Endothelial cell (in vitro differentiated cells): ENCODE measurements at regions not wholly inside any gene's neighbourhood (a gene's known extent, or its start where the extent isn't known, plus 50 kb on each side); places are given as distances from the start of the nearest gene placed in this dataset.
"Not testable (repeated sequence)": the region's sequence is repeated elsewhere in the genome, so short reads cannot be mapped to it uniquely, and the experiment has no call there.

Source experiments
- DNase-seq: peaks from one replicate; pipeline ENCODE4 v3.0.0; 2021; ENCODE audit warnings: low spot score
- H3K27ac Mint-ChIP-seq: one replicate; pipeline ENCODE4 v1.8.0; 2021; ENCODE audit warnings: mixed read lengths, inconsistent platforms; ENCODE audit not compliant: unreplicated experiment
- H3K27me3 Mint-ChIP-seq: one replicate; pipeline ENCODE4 v1.8.0; 2021; ENCODE audit warnings: mild to moderate bottlenecking, moderate library complexity, mixed read lengths, inconsistent platforms; ENCODE audit not compliant: unreplicated experiment
- H3K36me3 Mint-ChIP-seq: one replicate; pipeline ENCODE4 v1.8.0; 2021; ENCODE audit warnings: mild to moderate bottlenecking, low read depth, mixed read lengths, inconsistent platforms; ENCODE audit not compliant: unreplicated experiment
- H3K4me1 Mint-ChIP-seq: one replicate; pipeline ENCODE4 v1.8.0; 2021; ENCODE audit warnings: mild to moderate bottlenecking, mixed read lengths, inconsistent platforms; ENCODE audit not compliant: unreplicated experiment
- H3K4me3 Mint-ChIP-seq: one replicate; pipeline ENCODE4 v1.8.0; 2021; ENCODE audit warnings: mild to moderate bottlenecking, mixed read lengths, inconsistent platforms; ENCODE audit not compliant: unreplicated experiment
- H3K9me3 Mint-ChIP-seq: one replicate; pipeline ENCODE4 v1.8.0; 2021; ENCODE audit warnings: mixed read lengths, inconsistent platforms; ENCODE audit not compliant: unreplicated experiment
- TF ChIP-seq, protein P1 (sequence below): fragments of 200-600 bp; sonication (generic); IDR thresholded peaks from one replicate; pipeline ENCODE4 v1.5.0; 2021; ENCODE audit warnings: antibody characterized with exemption; ENCODE audit not compliant: unreplicated experiment

- TF ChIP-seq, protein P1, sequence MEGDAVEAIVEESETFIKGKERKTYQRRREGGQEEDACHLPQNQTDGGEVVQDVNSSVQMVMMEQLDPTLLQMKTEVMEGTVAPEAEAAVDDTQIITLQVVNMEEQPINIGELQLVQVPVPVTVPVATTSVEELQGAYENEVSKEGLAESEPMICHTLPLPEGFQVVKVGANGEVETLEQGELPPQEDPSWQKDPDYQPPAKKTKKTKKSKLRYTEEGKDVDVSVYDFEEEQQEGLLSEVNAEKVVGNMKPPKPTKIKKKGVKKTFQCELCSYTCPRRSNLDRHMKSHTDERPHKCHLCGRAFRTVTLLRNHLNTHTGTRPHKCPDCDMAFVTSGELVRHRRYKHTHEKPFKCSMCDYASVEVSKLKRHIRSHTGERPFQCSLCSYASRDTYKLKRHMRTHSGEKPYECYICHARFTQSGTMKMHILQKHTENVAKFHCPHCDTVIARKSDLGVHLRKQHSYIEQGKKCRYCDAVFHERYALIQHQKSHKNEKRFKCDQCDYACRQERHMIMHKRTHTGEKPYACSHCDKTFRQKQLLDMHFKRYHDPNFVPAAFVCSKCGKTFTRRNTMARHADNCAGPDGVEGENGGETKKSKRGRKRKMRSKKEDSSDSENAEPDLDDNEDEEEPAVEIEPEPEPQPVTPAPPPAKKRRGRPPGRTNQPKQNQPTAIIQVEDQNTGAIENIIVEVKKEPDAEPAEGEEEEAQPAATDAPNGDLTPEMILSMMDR, result no peak
- DNase-seq, result no peak
- Mint-ChIP-seq H3K27ac (no peak overlapping the region), H3K27me3 (no peaks in the 10 kb centered on the region), H3K4me3 (no peak overlapping the region), H3K9me3 (no peaks in the 10 kb centered on the region), H3K4me1 (no peaks in the 10 kb centered on the region), H3K36me3 (no peaks in the 10 kb centered on the region)
Observed at GRCh38 chr13:80529734-80530133, 188.8 kb upstream of the SPRY2 start.

DNA sequence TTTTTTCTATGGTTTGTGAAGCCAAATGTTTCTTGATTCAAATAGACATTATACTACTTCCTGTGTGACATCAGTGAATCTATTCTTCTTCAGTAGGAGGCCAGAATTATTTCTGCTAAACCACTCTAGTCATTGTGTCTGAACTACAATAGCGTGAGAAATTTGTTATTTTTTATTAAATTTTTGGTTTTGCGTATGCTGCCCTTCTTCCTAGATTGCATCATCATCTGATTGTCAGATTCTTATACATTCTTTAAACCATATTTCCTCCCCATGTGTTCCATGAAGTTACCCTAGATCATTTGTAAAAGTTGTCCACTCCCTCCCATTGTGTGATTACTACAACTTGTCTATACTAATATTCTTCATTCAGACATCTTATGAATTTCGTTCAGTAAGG, 187.8 kb upstream of the SPRY2 start:
- no peaks in the 10 kb centered on the region for H3K9me3 Mint-ChIP-seq
- H3K4me1 Mint-ChIP-seq, result no peaks in the 10 kb centered on the region
- no peak overlapping the region for H3K4me3 Mint-ChIP-seq
- H3K27ac Mint-ChIP-seq, result no peak overlapping the region
- TF ChIP-seq, protein P1, result no peak
- H3K27me3 Mint-ChIP-seq, result no peaks in the 10 kb centered on the region
- DNase-seq, result no peak
- no peaks in the 10 kb centered on the region for H3K36me3 Mint-ChIP-seq

- Mint-ChIP-seq H3K9me3 (no peaks in the 10 kb centered on the region), H3K4me1 (no peaks in the 10 kb centered on the region), H3K4me3 (no peak overlapping the region), H3K27me3 (no peaks in the 10 kb centered on the region), H3K27ac (no peak overlapping the region), H3K36me3 (no peaks in the 10 kb centered on the region)
- TF ChIP-seq, protein P1, result no peak
- no peak for DNase-seq
Observed at GRCh38 chr13:80527400-80527799, 186.5 kb upstream of the SPRY2 start.

DNA sequence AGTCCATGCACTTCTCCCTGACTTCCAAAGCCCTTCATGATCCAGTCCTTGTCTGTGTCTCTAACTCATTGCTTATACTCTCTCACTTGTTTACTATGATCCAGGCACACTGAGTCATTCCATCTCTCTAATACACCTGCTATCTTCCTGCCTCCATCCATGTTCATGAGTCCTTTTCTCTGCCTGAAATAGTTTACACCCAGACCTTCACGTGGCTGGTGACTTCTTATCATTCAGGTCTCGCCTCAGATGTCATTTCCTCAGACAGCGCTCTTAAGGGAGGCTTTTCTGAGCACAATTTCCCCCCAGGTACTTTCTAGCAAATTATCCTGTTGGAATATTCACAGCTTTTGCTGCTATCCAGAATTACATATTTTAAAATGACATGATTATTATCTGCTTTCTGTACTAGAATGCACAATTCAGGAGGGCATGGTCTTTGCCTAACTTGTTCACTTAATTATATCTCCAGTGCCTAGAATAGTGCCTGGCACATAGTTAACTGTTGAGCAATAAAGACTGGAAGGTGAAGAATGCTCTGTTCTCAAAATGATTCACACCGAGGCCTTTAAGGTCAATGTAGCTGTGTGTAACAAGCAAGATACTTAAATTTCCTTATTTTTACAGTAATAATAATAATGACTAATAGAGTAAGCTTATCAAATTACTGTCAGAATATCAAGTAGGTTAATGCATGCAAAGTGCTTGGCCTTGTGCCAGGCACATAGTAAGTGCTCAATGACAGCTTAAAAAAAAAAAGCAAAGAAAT, 183.7 kb upstream of the SPRY2 start:
- Mint-ChIP-seq H3K27me3 (no peaks in the 10 kb centered on the region), H3K27ac (no peak overlapping the region), H3K9me3 (no peaks in the 10 kb centered on the region), H3K36me3 (no peaks in the 10 kb centered on the region), H3K4me1 (no peaks in the 10 kb centered on the region), H3K4me3 (no peak overlapping the region)
- DNase-seq, result no peak
- TF ChIP-seq, protein P1, result no peak

DNA sequence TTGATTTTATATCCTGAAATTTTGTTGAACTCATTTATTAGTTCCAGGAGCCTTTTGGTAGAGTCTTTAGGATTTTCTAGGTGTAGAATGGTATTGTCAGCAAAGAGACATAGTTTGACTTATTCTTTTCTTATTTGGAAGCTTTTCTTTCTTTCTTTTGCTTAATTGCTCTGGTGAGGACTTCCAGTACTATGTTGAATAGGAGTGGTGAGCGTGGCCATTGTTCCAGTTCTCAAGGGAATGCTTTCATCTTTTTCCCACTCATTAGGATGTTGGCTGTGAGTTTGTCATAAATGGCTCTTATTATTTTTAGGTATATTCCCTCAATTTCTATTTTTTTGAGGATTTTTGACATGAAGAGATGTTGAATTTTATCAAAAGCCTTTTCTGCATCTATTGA, 182.2 kb upstream of the SPRY2 start:
- Mint-ChIP-seq H3K36me3 (no peaks in the 10 kb centered on the region), H3K27ac (no peak overlapping the region), H3K9me3 (no peaks in the 10 kb centered on the region), H3K27me3 (no peaks in the 10 kb centered on the region), H3K4me3 (no peak overlapping the region), H3K4me1 (no peaks in the 10 kb centered on the region)
- no peak for DNase-seq
- TF ChIP-seq, protein P1, result no peak

GRCh38 chr13:80522463-80522862, 181.5 kb upstream of the SPRY2 start:
- DNase-seq, H3K36me3 Mint-ChIP-seq, H3K27ac Mint-ChIP-seq, H3K9me3 Mint-ChIP-seq, H3K27me3 Mint-ChIP-seq, H3K4me3 Mint-ChIP-seq, H3K4me1 Mint-ChIP-seq: not testable (repeated sequence)
